ENCODE measurements at regions not wholly inside any gene's neighbourhood (a gene's known extent, or its start where the extent isn't known, plus 50 kb on each side); places are given as distances from the start of the nearest gene placed in this dataset.

DNA sequence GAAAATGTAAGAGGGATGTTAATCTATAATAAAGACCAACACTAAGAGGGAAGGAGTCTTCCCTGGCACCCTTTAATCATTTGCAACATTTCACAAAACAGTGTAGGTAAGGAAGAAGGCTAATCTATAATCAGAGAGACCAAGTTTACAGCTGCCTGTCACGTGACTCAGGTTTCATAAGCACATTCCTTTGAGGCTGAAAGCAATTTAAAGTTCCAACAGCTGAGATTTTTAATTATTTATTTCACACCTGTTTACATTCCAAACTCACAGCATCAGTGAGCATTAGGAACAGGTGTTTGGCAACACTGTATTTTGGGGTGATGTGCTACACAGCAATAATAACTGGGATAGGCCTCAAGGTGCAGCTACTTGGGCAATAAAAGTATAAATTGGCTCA, 75.7 kb upstream of the PGBD5 start:
- H3K9ac ChIP-seq (ENCODE audit: low read length): no peak overlapping the region
- no peaks in the 10 kb centered on the region for H4K20me1 ChIP-seq (ENCODE audit: insufficient read depth, low read length)
- H3K27me3 Mint-ChIP-seq (ENCODE audit: low read depth, unreplicated experiment): peaks cover 10% of the 10 kb centered on the region
- H3K36me3 ChIP-seq (ENCODE audit: insufficient read depth, low read length): no peaks in the 10 kb centered on the region
- no peak for TF ChIP-seq EZH2 (IDR thresholded peaks at IDR 0.05; ENCODE audit: insufficient read depth, low read length)
- TF ChIP-seq, protein P1, sequence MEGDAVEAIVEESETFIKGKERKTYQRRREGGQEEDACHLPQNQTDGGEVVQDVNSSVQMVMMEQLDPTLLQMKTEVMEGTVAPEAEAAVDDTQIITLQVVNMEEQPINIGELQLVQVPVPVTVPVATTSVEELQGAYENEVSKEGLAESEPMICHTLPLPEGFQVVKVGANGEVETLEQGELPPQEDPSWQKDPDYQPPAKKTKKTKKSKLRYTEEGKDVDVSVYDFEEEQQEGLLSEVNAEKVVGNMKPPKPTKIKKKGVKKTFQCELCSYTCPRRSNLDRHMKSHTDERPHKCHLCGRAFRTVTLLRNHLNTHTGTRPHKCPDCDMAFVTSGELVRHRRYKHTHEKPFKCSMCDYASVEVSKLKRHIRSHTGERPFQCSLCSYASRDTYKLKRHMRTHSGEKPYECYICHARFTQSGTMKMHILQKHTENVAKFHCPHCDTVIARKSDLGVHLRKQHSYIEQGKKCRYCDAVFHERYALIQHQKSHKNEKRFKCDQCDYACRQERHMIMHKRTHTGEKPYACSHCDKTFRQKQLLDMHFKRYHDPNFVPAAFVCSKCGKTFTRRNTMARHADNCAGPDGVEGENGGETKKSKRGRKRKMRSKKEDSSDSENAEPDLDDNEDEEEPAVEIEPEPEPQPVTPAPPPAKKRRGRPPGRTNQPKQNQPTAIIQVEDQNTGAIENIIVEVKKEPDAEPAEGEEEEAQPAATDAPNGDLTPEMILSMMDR (IDR thresholded peaks at IDR 0.05; ENCODE audit: insufficient read depth, low read depth, low read length): no peak
- H3K4me1 Mint-ChIP-seq (ENCODE audit: low read depth, unreplicated experiment): peaks cover 36% of the 10 kb centered on the region
- H3K36me3 Mint-ChIP-seq (ENCODE audit: low read depth, unreplicated experiment): no peaks in the 10 kb centered on the region
- H3K27ac ChIP-seq (ENCODE audit: low read depth, low read length): no peak overlapping the region
- H3K4me3 ChIP-seq (ENCODE audit: insufficient read depth, low read depth, low read length): no peak overlapping the region
- FAIRE-seq (no peak), DNase-seq (ENCODE audit: low read depth) (no peak)
- peaks cover 3% of the 10 kb centered on the region for H3K27me3 ChIP-seq (ENCODE audit: insufficient read depth, low read length)
- no peak overlapping the region for H3K27ac Mint-ChIP-seq (ENCODE audit: unreplicated experiment)
- H2AFZ ChIP-seq (ENCODE audit: low read depth, low read length): no peak overlapping the region
- H3K4me3 Mint-ChIP-seq (ENCODE audit: unreplicated experiment): no peak overlapping the region
- H3K9me3 Mint-ChIP-seq (ENCODE audit: unreplicated experiment): peaks cover 7% of the 10 kb centered on the region
- no peaks in the 10 kb centered on the region for H3K79me2 ChIP-seq (ENCODE audit: insufficient read depth, low read length)
- H3K9me3 ChIP-seq (ENCODE audit: insufficient read depth, low read depth, low read length): no peaks in the 10 kb centered on the region
- H3K4me1 ChIP-seq (ENCODE audit: insufficient read depth, low read length): no peaks in the 10 kb centered on the region
- H3K4me2 ChIP-seq (ENCODE audit: low read length): no peak overlapping the region

DNA sequence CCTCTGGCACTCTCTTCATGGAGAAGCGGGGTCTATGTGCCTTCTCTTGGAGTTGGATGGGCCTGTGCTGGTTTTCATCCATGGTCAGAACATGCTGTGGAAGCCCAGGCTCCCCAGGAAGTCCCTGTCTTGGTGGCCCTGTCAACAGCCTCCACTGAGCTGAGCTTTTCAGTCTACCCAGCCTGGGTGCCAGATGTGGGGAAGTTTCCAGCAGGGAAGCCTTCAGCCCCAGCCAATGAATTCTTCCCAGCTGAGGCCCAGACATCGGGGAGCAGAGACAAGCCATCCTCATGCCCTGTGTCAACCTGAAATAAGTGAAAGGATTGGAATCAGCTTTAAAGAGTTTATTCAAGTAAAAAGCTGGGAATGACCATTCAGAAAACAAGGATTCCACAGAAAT, 75.1 kb upstream of the PGBD5 start:
- Mint-ChIP-seq H3K4me1 (ENCODE audit: low read depth, unreplicated experiment) (peaks cover 29% of the 10 kb centered on the region), H3K27me3 (ENCODE audit: low read depth, unreplicated experiment) (peaks cover 17% of the 10 kb centered on the region), H3K36me3 (ENCODE audit: low read depth, unreplicated experiment) (no peaks in the 10 kb centered on the region), H3K27ac (ENCODE audit: unreplicated experiment) (no peak overlapping the region), H3K4me3 (ENCODE audit: unreplicated experiment) (no peak overlapping the region), H3K9me3 (ENCODE audit: unreplicated experiment) (peaks cover 7% of the 10 kb centered on the region)
- no peak overlapping the region for H2AFZ ChIP-seq (ENCODE audit: low read depth, low read length)
- no peak overlapping the region for H3K4me3 ChIP-seq (ENCODE audit: insufficient read depth, low read depth, low read length)
- no peak for DNase-seq (ENCODE audit: low read depth)
- H4K20me1 ChIP-seq (ENCODE audit: insufficient read depth, low read length): no peaks in the 10 kb centered on the region
- peaks cover 3% of the 10 kb centered on the region for H3K27me3 ChIP-seq (ENCODE audit: insufficient read depth, low read length)
- no peaks in the 10 kb centered on the region for H3K79me2 ChIP-seq (ENCODE audit: insufficient read depth, low read length)
- TF ChIP-seq EZH2 (IDR thresholded peaks at IDR 0.05; ENCODE audit: insufficient read depth, low read length): no peak
- TF ChIP-seq, protein P1 (IDR thresholded peaks at IDR 0.05; ENCODE audit: insufficient read depth, low read depth, low read length): no peak
- H3K27ac ChIP-seq (ENCODE audit: low read depth, low read length): no peak overlapping the region
- H3K4me1 ChIP-seq (ENCODE audit: insufficient read depth, low read length): no peaks in the 10 kb centered on the region
- FAIRE-seq: no peak
- no peaks in the 10 kb centered on the region for H3K36me3 ChIP-seq (ENCODE audit: insufficient read depth, low read length)
- no peak overlapping the region for H3K9ac ChIP-seq (ENCODE audit: low read length)
- H3K9me3 ChIP-seq (ENCODE audit: insufficient read depth, low read depth, low read length): no peaks in the 10 kb centered on the region
- no peak overlapping the region for H3K4me2 ChIP-seq (ENCODE audit: low read length)

DNA sequence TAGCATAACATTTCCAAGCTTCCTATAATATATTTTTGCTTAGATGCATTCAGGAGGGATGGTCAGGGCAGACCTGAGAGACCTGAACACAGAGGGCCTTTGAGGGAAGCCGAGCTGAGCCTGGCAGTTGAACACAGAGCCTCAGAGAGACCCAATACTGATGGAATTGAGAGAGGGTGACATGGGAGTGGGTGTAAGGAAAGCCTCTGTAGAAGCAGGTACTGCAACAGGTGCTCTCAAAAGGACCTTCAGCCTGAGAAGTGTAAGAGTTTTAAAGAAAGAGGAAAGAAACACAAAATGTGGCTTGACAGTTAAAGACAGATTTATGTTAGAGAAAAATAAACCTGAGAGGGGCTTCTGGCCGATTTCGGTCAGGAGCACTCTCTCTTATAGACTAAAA, 73.9 kb upstream of the PGBD5 start:
- H4K20me1 ChIP-seq (ENCODE audit: insufficient read depth, low read length): no peaks in the 10 kb centered on the region
- Mint-ChIP-seq H3K27me3 (ENCODE audit: low read depth, unreplicated experiment) (peaks cover 23% of the 10 kb centered on the region), H3K9me3 (ENCODE audit: unreplicated experiment) (peaks cover 9% of the 10 kb centered on the region), H3K27ac (ENCODE audit: unreplicated experiment) (no peak overlapping the region), H3K4me1 (ENCODE audit: low read depth, unreplicated experiment) (peaks cover 23% of the 10 kb centered on the region), H3K36me3 (ENCODE audit: low read depth, unreplicated experiment) (no peaks in the 10 kb centered on the region), H3K4me3 (ENCODE audit: unreplicated experiment) (no peak overlapping the region)
- no peaks in the 10 kb centered on the region for H3K9me3 ChIP-seq (ENCODE audit: insufficient read depth, low read depth, low read length)
- H3K79me2 ChIP-seq (ENCODE audit: insufficient read depth, low read length): no peaks in the 10 kb centered on the region
- no peak for DNase-seq (ENCODE audit: low read depth)
- H3K27ac ChIP-seq (ENCODE audit: low read depth, low read length): no peak overlapping the region
- FAIRE-seq: no peak
- H3K4me3 ChIP-seq (ENCODE audit: insufficient read depth, low read depth, low read length): no peak overlapping the region
- H3K4me1 ChIP-seq (ENCODE audit: insufficient read depth, low read length): no peaks in the 10 kb centered on the region
- no peak overlapping the region for H3K9ac ChIP-seq (ENCODE audit: low read length)
- no peak for TF ChIP-seq EZH2 (IDR thresholded peaks at IDR 0.05; ENCODE audit: insufficient read depth, low read length)
- TF ChIP-seq, protein P1 (IDR thresholded peaks at IDR 0.05; ENCODE audit: insufficient read depth, low read depth, low read length): no peak
- H3K4me2 ChIP-seq (ENCODE audit: low read length): no peak overlapping the region
- H2AFZ ChIP-seq (ENCODE audit: low read depth, low read length): no peak overlapping the region
- no peaks in the 10 kb centered on the region for H3K36me3 ChIP-seq (ENCODE audit: insufficient read depth, low read length)
- no peaks in the 10 kb centered on the region for H3K27me3 ChIP-seq (ENCODE audit: insufficient read depth, low read length)
